ENCODE measurements at regions not wholly inside any gene's neighbourhood (a gene's known extent, or its start where the extent isn't known, plus 50 kb on each side); places are given as distances from the start of the nearest gene placed in this dataset.

- no peak for TF ChIP-seq CSDC2 (CRISPR knock-in tag; IDR thresholded peaks at IDR 0.05)
- no peak for TF ChIP-seq ZC3H10 (CRISPR knock-in tag; IDR thresholded peaks at IDR 0.05)
- TF ChIP-seq ZNF70 (CRISPR knock-in tag; IDR thresholded peaks at IDR 0.05): no peak
- no peak for TF ChIP-seq PATZ1 (CRISPR knock-in tag; IDR thresholded peaks at IDR 0.05; ENCODE audit: borderline replicate concordance)
- TF ChIP-seq ZFP30 (CRISPR knock-in tag; IDR thresholded peaks at IDR 0.05): no peak
Measured at GRCh38 chrX:5399403-5399802, 829.3 kb downstream of the NLGN4X start.
